ENCODE measurements at regions not wholly inside any gene's neighbourhood (a gene's known extent, or its start where the extent isn't known, plus 50 kb on each side); places are given as distances from the start of the nearest gene placed in this dataset.

DNA sequence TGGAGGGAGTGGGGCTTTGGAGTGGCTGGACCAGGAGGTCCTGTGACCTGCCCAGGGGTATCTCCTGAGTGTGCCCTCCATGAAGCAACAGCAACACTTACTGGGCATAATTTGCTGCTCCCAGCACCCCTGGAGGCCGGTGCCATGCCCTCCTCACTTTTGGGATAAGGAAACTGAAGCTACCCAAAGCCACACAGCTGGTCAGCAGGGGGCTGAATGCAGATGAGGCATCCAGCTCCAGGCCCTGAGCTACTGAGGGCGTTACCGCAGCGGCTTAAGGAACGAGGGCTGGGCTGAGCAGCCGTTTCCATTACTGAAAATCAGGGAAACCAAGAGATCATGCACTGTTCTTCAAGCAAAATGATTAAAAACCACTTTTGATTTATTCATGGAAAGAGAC is 408.9 kb downstream of the GLRX3 start:
- DNase-seq (no peak), ATAC-seq (no peak)
- CTCF ChIA-PET = no interaction called here
- no peak overlapping the region for H3K4me3 Mint-ChIP-seq
- H3K27me3 Mint-ChIP-seq = no peaks in the 10 kb centered on the region
- no peak overlapping the region for H3K27ac Mint-ChIP-seq
- H3K36me3 Mint-ChIP-seq = no peaks in the 10 kb centered on the region
- H3K4me1 Mint-ChIP-seq = no peaks in the 10 kb centered on the region
- H3K9me3 Mint-ChIP-seq (ENCODE audit: low read depth) = no peaks in the 10 kb centered on the region

DNA sequence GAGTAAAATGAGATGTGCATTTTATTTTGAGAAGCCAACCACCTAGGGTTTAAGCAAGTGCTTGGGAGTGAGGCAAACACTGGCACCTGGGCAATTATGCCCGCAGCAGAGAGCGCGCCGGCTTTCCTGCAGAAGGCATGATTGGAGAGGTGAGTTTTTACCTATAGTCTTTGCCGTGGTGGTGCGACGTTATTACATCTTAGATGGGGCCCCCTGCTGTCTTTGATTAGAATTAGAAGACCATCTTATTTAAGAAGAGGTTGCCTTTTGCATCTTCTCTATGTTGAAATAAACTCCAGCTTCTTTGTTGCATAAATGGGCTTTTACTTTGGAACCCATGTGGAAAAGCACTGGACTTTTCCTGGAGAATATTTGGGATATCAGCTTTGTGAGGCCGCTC is 409.5 kb downstream of the GLRX3 start:
- CTCF ChIA-PET = no interaction called here
- Mint-ChIP-seq H3K27ac (no peak overlapping the region), H3K4me1 (no peaks in the 10 kb centered on the region), H3K27me3 (no peaks in the 10 kb centered on the region), H3K4me3 (no peak overlapping the region), H3K9me3 (ENCODE audit: low read depth) (no peaks in the 10 kb centered on the region), H3K36me3 (no peaks in the 10 kb centered on the region)
- DNase-seq = no peak
- no peak for ATAC-seq

DNA sequence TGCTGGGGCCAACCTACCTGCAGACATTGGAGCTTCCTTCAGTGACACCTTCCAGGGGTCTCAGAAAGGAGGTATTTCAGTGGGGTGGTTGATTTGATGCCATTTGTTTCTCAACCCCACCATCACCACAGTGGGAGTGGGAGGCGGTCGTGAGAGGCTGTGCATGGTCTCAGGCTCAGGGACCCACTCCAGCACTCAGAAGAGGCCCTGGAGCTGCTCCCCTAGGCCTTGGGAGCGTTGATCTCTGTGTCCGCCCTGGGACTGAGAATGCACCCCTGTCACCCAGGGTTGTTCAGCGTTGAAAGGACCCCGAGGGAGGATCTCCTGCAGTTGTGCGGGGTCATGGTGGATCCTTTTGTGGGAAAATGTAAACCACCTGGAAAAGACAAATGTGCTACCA is 410.6 kb downstream of the GLRX3 start:
- Mint-ChIP-seq H3K4me1 (no peaks in the 10 kb centered on the region), H3K27ac (no peak overlapping the region), H3K4me3 (no peak overlapping the region), H3K9me3 (ENCODE audit: low read depth) (no peaks in the 10 kb centered on the region), H3K36me3 (no peaks in the 10 kb centered on the region), H3K27me3 (no peaks in the 10 kb centered on the region)
- CTCF ChIA-PET = interaction anchor here (1.1 kb wide), 1 partner anchor 44 kb away, joined by 3 read pairs; no protein-coding TSS in a partner anchor
- no peak for DNase-seq
- no peak for ATAC-seq

DNA sequence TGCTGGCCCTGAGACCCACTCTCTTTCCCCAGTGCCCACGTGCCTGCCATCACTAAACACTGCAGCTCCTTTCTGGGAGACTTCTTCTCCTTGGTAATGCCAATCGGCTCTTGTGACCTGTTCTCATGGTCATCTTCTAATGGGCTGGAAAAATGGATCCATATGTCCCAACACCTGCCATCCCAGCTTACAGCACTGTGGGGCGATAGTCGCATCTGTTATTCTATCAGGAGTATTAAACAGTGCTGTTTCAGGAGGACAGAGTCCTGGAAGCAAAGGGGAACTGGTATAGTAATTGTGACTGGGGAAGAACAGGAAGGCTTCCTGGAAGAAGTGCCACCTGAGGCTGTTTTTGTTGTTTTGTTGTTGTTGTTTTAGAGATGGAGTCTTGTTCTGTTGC is 411.2 kb downstream of the GLRX3 start:
- Mint-ChIP-seq H3K36me3 (no peaks in the 10 kb centered on the region), H3K4me3 (no peak overlapping the region), H3K27me3 (no peaks in the 10 kb centered on the region), H3K27ac (no peak overlapping the region), H3K4me1 (no peaks in the 10 kb centered on the region), H3K9me3 (ENCODE audit: low read depth) (no peaks in the 10 kb centered on the region)
- no peak for ATAC-seq
- CTCF ChIA-PET = interaction anchor here (1.1 kb wide), 1 partner anchor 44 kb away, joined by 3 read pairs; no protein-coding TSS in a partner anchor
- no peak for DNase-seq

DNA sequence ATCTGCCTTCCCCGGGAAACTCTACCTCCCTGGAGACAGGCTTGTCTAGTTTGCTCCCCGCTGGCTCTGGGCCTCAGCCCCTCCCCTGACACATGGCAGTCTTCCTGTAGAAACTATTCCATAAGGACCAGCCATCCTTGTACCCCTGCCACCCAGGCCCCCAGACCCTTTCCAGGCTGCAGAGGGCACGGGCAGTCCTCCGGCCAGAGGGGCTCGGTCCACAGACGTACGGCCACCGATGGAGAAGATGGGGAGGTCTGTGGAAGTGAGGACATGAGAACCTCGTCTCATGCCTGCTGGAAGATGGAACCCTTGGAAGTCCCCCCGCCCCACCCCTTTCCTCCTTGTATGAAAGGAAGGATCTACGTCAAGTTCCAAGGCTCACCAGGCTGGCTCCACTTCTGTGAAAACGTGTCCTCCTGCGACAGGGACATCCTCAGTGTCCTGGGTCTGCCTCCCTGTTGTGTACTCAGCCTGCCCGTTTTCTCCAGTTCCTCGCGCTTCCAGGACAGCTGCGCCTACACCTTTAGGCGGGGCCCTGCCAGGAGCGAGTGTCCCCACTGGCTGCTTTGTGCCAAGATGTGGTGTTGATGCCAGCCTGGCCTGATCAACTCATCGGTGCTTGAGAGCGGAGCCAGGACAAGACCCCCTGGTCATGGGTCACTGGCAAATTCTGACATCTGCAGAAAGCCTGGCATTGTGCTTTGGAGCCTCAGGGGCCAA is 414.9 kb downstream of the GLRX3 start:
- Mint-ChIP-seq H3K9me3 (ENCODE audit: low read depth) (no peaks in the 10 kb centered on the region), H3K27ac (no peak overlapping the region), H3K4me3 (no peak overlapping the region), H3K36me3 (no peaks in the 10 kb centered on the region), H3K27me3 (no peaks in the 10 kb centered on the region), H3K4me1 (no peaks in the 10 kb centered on the region)
- DNase-seq = no peak
- no peak for ATAC-seq
- CTCF ChIA-PET = no interaction called here

DNA sequence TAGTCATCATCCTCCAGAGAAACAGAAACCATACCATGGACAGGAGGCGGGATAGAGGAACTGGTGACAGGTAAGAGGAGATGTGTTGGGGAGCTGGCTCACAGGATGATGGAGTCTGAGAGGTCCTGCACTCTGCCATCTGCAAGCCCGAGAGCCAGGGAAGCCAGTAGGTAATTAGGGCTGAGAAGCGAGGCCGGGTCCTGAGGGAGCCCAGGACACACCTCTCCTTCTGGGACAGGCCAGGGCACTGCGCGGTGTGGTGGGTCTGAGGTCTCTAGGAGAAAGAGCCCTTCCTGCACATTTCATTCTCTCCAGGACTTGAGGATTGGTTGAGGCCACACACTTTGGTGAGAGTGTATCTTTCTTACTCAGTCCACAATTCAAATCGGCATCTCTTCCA is 415.5 kb downstream of the GLRX3 start:
- Mint-ChIP-seq H3K27me3 (no peaks in the 10 kb centered on the region), H3K9me3 (ENCODE audit: low read depth) (no peaks in the 10 kb centered on the region), H3K36me3 (no peaks in the 10 kb centered on the region), H3K4me1 (no peaks in the 10 kb centered on the region), H3K4me3 (no peak overlapping the region), H3K27ac (no peak overlapping the region)
- DNase-seq (no peak), ATAC-seq (no peak)
- CTCF ChIA-PET = no interaction called here

DNA sequence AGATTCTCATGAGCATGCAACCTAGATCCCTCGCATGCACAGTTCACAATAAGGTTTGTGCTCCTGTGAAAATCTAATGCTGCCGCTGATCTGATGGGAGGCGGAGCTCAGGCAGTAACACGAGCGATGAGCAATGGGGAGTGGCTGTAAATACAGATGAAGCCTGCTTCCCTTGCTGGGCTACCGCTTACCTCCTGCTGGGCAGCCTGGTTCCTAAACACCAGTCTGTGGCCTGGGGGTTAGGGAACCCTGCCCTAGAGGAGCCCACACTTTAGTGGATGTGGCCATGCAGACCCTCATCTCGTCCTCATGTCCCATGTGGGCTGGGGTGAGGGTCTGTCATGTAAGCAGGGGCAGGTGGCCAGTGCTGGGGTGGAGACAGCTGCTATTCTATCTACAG is 417.6 kb downstream of the GLRX3 start:
- no peaks in the 10 kb centered on the region for H3K27me3 Mint-ChIP-seq
- no peak for DNase-seq
- H3K36me3 Mint-ChIP-seq = no peaks in the 10 kb centered on the region
- H3K4me3 Mint-ChIP-seq = no peak overlapping the region
- H3K9me3 Mint-ChIP-seq (ENCODE audit: low read depth) = no peaks in the 10 kb centered on the region
- H3K27ac Mint-ChIP-seq = no peak overlapping the region
- no peaks in the 10 kb centered on the region for H3K4me1 Mint-ChIP-seq
- no peak for ATAC-seq
- CTCF ChIA-PET = no interaction called here

DNA sequence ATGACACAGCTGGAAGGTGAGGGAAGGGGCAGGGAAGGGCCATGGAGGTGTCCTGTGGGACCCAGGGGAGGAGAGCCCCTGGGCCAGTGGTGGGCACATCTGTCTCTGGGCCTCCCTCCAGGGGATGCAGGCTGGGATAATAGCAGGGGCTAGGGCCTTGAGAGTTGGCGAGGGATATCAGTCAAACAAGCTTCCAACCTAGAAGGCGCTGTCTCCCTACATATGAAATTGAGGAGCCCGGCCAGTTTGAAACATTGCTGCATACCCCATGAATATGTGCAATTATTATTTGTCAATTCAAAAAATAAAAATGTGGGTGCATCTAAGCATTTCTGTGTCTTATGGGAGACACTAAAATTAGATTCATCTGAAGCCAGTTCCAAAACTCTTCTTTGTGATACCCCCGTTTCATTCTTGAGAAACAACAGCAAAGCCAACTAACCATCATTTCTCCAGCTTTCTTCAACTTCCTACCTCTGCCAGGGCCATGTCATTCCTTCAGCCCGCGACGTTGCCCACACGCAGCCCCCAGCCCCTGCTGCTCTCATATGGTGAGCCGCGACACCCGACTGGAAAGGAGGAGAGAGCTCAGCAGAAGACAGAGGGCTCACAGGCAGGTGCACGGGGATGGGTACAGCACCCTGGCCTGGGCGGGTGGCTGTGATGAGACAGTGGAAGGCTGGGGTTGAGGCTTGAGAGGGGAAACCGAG is 418.7 kb downstream of the GLRX3 start:
- H3K27ac Mint-ChIP-seq = no peak overlapping the region
- no peaks in the 10 kb centered on the region for H3K36me3 Mint-ChIP-seq
- H3K4me3 Mint-ChIP-seq = no peak overlapping the region
- H3K9me3 Mint-ChIP-seq (ENCODE audit: low read depth) = no peaks in the 10 kb centered on the region
- ATAC-seq = no peak
- H3K4me1 Mint-ChIP-seq = no peaks in the 10 kb centered on the region
- H3K27me3 Mint-ChIP-seq = no peaks in the 10 kb centered on the region
- DNase-seq = no peak
- CTCF ChIA-PET = no interaction called here

DNA sequence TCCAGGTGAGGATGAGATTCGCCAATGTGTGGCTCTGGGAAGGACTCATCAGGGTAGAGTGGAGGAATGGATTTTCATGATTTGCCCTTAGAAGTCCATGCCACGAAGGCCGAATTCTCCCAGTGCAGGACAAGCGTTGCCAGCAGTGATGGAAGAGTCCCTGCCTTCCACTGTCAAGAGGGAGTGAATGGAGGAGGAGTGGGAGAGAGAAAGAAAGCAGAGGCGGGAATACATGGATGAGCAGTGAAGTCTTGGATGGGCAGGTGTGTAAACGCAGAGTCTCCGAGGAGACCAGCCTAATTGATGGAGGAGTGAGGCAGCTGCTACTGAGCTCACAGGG is 419.2 kb downstream of the GLRX3 start:
- H3K9me3 Mint-ChIP-seq (ENCODE audit: low read depth) = no peaks in the 10 kb centered on the region
- CTCF ChIA-PET = no interaction called here
- H3K4me3 Mint-ChIP-seq = no peak overlapping the region
- ATAC-seq = no peak
- H3K4me1 Mint-ChIP-seq = no peaks in the 10 kb centered on the region
- no peaks in the 10 kb centered on the region for H3K36me3 Mint-ChIP-seq
- no peak overlapping the region for H3K27ac Mint-ChIP-seq
- H3K27me3 Mint-ChIP-seq = no peaks in the 10 kb centered on the region
- DNase-seq = no peak

DNA sequence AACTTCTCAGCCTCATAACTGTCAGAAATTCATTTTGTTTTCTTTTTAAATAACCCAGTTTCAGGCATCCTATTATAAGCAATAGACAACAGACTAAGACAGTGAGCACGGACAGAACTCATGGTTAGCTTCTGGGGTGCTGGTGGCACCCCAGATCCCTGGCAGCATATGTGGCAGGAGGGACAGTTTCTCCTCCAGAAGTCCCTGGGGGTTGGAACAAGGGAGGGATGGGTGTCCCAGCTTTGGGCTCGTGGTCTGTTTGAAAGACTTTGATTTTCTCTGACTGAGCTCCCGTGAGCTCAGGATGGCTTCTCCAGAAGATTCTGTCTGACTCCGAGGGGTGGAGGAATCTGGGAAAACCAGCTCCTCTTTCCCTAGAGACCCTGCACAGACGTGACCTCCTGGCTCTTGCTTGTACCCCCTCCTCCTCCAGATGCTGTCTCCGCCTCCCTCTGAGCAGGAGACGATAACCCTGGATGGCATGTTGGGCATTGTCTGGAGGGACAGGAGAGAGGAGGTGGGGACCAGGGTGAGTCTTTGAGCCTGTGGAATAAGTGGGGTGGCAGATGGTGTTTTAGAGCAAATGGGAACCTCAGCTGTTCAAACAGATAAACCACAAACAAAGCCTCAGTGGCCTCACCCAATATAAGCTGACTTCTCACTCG is 421.1 kb downstream of the GLRX3 start:
- CTCF ChIA-PET = no interaction called here
- ATAC-seq = no peak
- no peak overlapping the region for H3K4me3 Mint-ChIP-seq
- H3K27ac Mint-ChIP-seq = no peak overlapping the region
- DNase-seq = no peak
- H3K27me3 Mint-ChIP-seq = no peaks in the 10 kb centered on the region
- no peaks in the 10 kb centered on the region for H3K4me1 Mint-ChIP-seq
- no peaks in the 10 kb centered on the region for H3K36me3 Mint-ChIP-seq
- H3K9me3 Mint-ChIP-seq (ENCODE audit: low read depth) = no peaks in the 10 kb centered on the region

DNA sequence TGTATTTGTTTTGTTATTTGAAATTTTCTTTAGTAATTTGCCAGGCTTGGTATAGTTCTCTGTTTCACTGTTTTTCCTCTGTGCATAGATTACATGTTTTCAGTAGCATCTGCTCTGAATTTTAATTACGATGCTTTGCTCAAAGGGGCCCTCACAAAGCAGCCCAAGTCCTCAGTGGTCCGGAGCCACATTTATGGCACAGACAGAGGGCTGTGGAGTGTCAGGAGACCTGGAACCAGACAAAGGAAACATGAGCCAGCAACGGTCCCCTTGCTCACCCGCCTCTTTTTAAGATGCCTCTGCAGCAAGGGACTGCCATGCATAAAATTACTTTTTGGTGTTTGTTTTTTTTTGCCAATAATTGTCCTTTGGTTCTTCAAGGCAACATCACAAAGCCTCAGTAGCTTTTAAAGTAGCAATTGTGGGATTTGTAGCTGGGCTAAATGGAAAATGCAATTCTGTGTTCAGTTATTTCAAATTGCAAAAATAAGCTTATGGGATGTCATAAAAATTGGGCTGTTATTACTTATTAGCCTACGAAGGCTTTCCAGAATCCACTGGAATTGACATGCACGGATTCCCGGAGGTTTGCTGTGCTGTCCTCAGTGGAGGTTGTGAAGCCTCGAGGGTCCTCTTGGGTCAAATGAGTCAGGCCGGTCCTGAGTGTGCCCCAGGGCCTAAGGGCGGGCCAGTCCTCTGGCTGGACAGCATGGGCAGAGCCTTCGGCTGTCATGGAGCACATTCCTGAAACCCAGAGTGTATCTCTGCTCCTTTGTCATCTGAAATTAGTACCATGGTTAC is 422.8 kb downstream of the GLRX3 start:
- H3K4me3 Mint-ChIP-seq = no peak overlapping the region

DNA sequence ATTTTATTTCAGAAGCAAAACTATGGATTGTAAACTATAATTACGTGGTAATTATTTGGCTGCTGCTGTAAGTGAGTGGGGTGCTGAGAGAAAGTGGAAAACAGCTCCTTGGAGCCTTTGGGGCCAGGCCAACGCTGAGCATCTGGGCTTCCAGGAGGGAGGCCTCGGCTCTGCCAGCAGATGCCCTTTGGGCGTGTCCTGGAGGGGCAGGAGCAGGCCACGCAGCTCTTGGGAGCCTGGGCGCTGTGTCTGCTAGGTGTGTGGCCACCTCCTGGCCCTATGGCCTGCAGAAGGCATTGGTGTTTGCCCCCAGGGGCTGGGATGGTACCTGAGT is 423.3 kb downstream of the GLRX3 start:
- Mint-ChIP-seq H3K4me1 (no peaks in the 10 kb centered on the region), H3K27ac (no peak overlapping the region), H3K4me3 (no peak overlapping the region), H3K9me3 (ENCODE audit: low read depth) (peaks cover 2% of the 10 kb centered on the region), H3K27me3 (no peaks in the 10 kb centered on the region), H3K36me3 (no peaks in the 10 kb centered on the region)
- no peak for ATAC-seq
- CTCF ChIA-PET = no interaction called here
- no peak for DNase-seq

More for the DNA sequence above, 422.8 kb downstream of the GLRX3 start:
- no peaks in the 10 kb centered on the region for H3K27me3 Mint-ChIP-seq
- CTCF ChIA-PET = no interaction called here
- no peaks in the 10 kb centered on the region for H3K36me3 Mint-ChIP-seq
- DNase-seq = no peak
- no peak overlapping the region for H3K27ac Mint-ChIP-seq
- ATAC-seq = no peak
- H3K4me1 Mint-ChIP-seq = no peaks in the 10 kb centered on the region
- H3K9me3 Mint-ChIP-seq (ENCODE audit: low read depth) = no peaks in the 10 kb centered on the region

DNA sequence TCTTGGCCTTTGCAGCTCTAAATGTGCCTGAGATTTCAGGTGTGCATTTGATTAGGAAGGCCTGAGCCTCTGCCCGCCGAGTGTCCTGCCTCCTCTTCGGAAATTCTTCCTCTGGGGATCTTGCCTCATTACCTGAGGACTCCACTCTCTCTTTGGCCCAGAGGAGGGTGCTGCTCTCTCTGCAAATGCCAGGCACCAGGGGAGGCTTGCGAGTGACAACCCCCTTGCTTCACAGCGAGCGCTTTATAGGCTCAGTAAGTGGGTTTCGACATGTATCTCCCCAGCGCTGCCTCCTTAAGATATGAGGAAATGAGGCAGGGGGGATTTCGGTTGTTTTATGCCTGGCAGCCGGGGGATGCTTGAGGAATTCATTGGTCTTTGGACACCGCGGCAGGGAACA is 423.9 kb downstream of the GLRX3 start:
- Mint-ChIP-seq H3K4me3 (no peak overlapping the region), H3K27ac (no peak overlapping the region), H3K27me3 (no peaks in the 10 kb centered on the region), H3K4me1 (no peaks in the 10 kb centered on the region), H3K36me3 (no peaks in the 10 kb centered on the region), H3K9me3 (ENCODE audit: low read depth) (peaks cover 2% of the 10 kb centered on the region)
- ATAC-seq (no peak), DNase-seq (no peak)
- CTCF ChIA-PET = no interaction called here

DNA sequence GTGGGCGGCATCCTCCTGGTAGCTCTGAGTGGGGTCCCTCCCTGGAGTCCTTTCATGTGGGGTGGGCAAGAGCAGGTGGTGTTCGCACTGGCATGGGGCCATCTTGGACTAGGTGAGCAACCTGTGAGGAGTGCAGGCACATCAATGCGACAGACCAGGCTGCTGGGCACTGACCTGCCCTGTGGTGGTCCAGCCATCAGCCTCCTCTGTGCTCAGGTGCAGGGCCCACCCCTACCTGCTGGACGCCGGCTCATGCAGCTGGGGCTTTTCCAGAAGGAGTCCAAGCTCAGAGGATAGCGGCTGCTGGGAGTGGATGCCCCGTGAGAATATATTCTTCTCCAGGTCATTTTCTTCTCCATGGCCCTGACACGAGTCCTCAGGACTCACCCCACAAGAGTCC is 424.4 kb downstream of the GLRX3 start:
- DNase-seq = no peak
- H3K27ac Mint-ChIP-seq = no peak overlapping the region
- H3K27me3 Mint-ChIP-seq = no peaks in the 10 kb centered on the region
- H3K9me3 Mint-ChIP-seq (ENCODE audit: low read depth) = peaks cover 2% of the 10 kb centered on the region
- H3K36me3 Mint-ChIP-seq = no peaks in the 10 kb centered on the region
- no peak overlapping the region for H3K4me3 Mint-ChIP-seq
- CTCF ChIA-PET = no interaction called here
- no peak for ATAC-seq
- H3K4me1 Mint-ChIP-seq = no peaks in the 10 kb centered on the region

Data from activated CD8-positive, alpha-beta memory T cell treated with anti-CD3 and anti-CD28 coated beads, Interleukin-2, amount 10 ng/mL, durations not matched to agents 7 days and 5 days (primary cell).